PC-3 (cell line): ENCODE measurements at regions not wholly inside any gene's neighbourhood (a gene's known extent, or its start where the extent isn't known, plus 50 kb on each side); places are given as distances from the start of the nearest gene placed in this dataset.

Source experiments
- CTCF ChIP-seq: fragments of 300-600 bp; sonication (generic); conservative IDR thresholded peaks from 2 replicates; pipeline ENCODE4 v1.5.1; 2017; ENCODE audit warnings: antibody characterized with exemption, low read depth, mild to moderate bottlenecking, low read length
- EZH2 ChIP-seq: fragments of 300-600 bp; sonication (generic); IDR thresholded peaks from one replicate; pipeline ENCODE4 v1.6.1; 2017; ENCODE audit warnings: antibody characterized with exemption, mild to moderate bottlenecking, low read length; ENCODE audit not compliant: unreplicated experiment

- TF ChIP-seq CTCF (no peak), EZH2 (no peak)
Observed at GRCh38 chr6:78709021-78709420, 158.3 kb upstream of the IRAK1BP1 start.
